K562 (cell line): ENCODE measurements at regions not wholly inside any gene's neighbourhood (a gene's known extent, or its start where the extent isn't known, plus 50 kb on each side); places are given as distances from the start of the nearest gene placed in this dataset.

Experiments used
- ATAC-seq: fragments of 200-7000 bp; cut with Tn5 transposase; 3 replicates; pipeline ENCODE4 v1.9.1; 2020; ENCODE audit warnings: moderate library complexity
- BruUV-seq: library from RNA; stranded (reverse); fragments of 400-500 nt; replicated peaks from 2 replicates; lab custom pipeline; 2021; lab: Mats Ljungman, UMichigan
- CTCF ChIA-PET: fragments of 300-600 bp; formaldehyde crosslinking; extraction: SDS; loops from one replicate; lab custom pipeline; 2021; ENCODE audit warnings: low intra/inter-chr PET ratio; lab: Yijun Ruan, JAX
- POLR2A ChIA-PET: fragments of 300-600, 350-650 bp; sonication (Branson Sonifier 250); formaldehyde crosslinking; extraction: SDS; loops from one replicate; lab custom pipeline; 2021; ENCODE audit warnings: antibody characterized with exemption, inconsistent platforms; lab: Yijun Ruan, JAX
- DNase-seq, 4 experiments: peaks; one replicate each; pipeline versions ENCODE4 v3.0.0 to v3.0.0-alpha.2; 2011 to 2018; ENCODE audit warnings: low spot score in 3 of 4, mixed read lengths in 3 of 4; ENCODE audit errors: extremely low read depth in 1 of 4
- FAIRE-seq: peaks from 2 replicates; lab custom pipeline; 2011; peaks lifted over from hg19 to GRCh38; lab: Jason Lieb, UNC
- H2AFZ ChIP-seq: 2 replicates; pipeline ENCODE4 v1.6.0; 2011; ENCODE audit warnings: low read depth, low read length, control low read depth, inconsistent platforms
- H3K27ac ChIP-seq: fragments of 200-600 bp; 3 replicates; pipeline ENCODE4 v1.8.0; 2011; ENCODE audit warnings: low read depth, mild to moderate bottlenecking, control low read depth, inconsistent platforms, low read length, moderate library complexity, mixed read lengths; ENCODE audit errors: extremely low read depth
- H3K27me3 ChIP-seq, 2 experiments: fragments of 300-600 bp in 1 of 2; 2 replicates in 1 of 2; 3 replicates in 1 of 2; pipeline versions ENCODE4 v1.6.0 to v1.8.0; 2011; ENCODE audit warnings: inconsistent platforms in 2 of 2, low read length in 2 of 2, mild to moderate bottlenecking in 1 of 2, mixed read lengths in 1 of 2, moderate library complexity in 1 of 2; ENCODE audit not compliant: control insufficient read depth in 2 of 2, insufficient read depth in 2 of 2
- H3K36me3 ChIP-seq: fragments of 300-600 bp; 3 replicates; pipeline ENCODE4 v1.8.0; 2011; ENCODE audit warnings: mild to moderate bottlenecking, low read length, inconsistent platforms; ENCODE audit not compliant: control insufficient read depth, insufficient read depth
- H3K4me1 ChIP-seq, 2 experiments: fragments of 200-600 bp in 1 of 2; replicated peaks in 1 of 2; 2 replicates in 1 of 2; 3 replicates in 1 of 2; pipeline versions ENCODE4 v1.5.1 to v1.8.0; 2011; ENCODE audit warnings: inconsistent platforms in 2 of 2, low read length in 2 of 2, mild to moderate bottlenecking in 1 of 2, mixed read lengths in 1 of 2, moderate library complexity in 1 of 2; ENCODE audit not compliant: control insufficient read depth in 2 of 2, insufficient read depth in 2 of 2
- H3K4me2 ChIP-seq: 2 replicates; pipeline ENCODE4 v1.6.1; 2011; ENCODE audit warnings: low read length, control low read depth, inconsistent platforms, mixed read lengths; ENCODE audit not compliant: insufficient read depth
- H3K4me3 ChIP-seq: fragments of 200-600 bp; sonication (generic), shearing (Covaris generic); 2 replicates; pipeline ENCODE4 v1.5.1; 2016; ENCODE audit warnings: control low read depth, inconsistent platforms
- H3K79me2 ChIP-seq: fragments of 200-600 bp; 3 replicates; pipeline ENCODE4 v1.8.0; 2011; ENCODE audit warnings: low read length, inconsistent platforms; ENCODE audit not compliant: control insufficient read depth, insufficient read depth
- H3K9ac ChIP-seq, 2 experiments: 2 replicates each; pipeline versions ENCODE4 v1.6.0 to v1.6.1; 2011; ENCODE audit warnings: low read depth in 2 of 2, low read length in 2 of 2, control low read depth in 1 of 2, inconsistent platforms in 1 of 2, mild to moderate bottlenecking in 1 of 2, mixed read lengths in 1 of 2; ENCODE audit not compliant: insufficient read depth in 1 of 2
- H3K9me1 ChIP-seq: one replicate; pipeline ENCODE4 v1.6.0; 2011; ENCODE audit warnings: inconsistent platforms, mild to moderate bottlenecking, low read length, moderate library complexity; ENCODE audit not compliant: control insufficient read depth, insufficient read depth
- H3K9me3 ChIP-seq: replicated peaks from 2 replicates; pipeline ENCODE4 v1.5.1; 2011; ENCODE audit warnings: low read depth, low read length, inconsistent platforms; ENCODE audit not compliant: control insufficient read depth, insufficient read depth
- H4K20me1 ChIP-seq: replicated peaks from 2 replicates; pipeline ENCODE4 v1.6.1; 2011; ENCODE audit warnings: low read length, inconsistent platforms, mixed read lengths; ENCODE audit not compliant: control insufficient read depth, insufficient read depth
- ASH1L ChIP-seq: fragments of 450-650 bp; IDR thresholded peaks from 2 replicates; pipeline ENCODE4 v1.6.1; 2018; ENCODE audit warnings: borderline replicate concordance, mild to moderate bottlenecking, low read depth; ENCODE audit not compliant: partially characterized antibody
- DLX4 ChIP-seq: fragments of 250-450 bp; sonication (Bioruptor Pico); IDR thresholded peaks from 2 replicates; pipeline ENCODE4 v1.6.1; 2021; ENCODE audit warnings: mild to moderate bottlenecking
- FOXA3 ChIP-seq, 2 experiments: fragments of 450-650 bp in 1 of 2; sonication (generic) in 1 of 2; formaldehyde crosslinking; IDR thresholded peaks in 1 of 2; conservative IDR thresholded peaks in 1 of 2; 2 replicates each; pipeline versions ENCODE4 v1.4.0 to v1.8.0; 2020 to 2022; ENCODE audit warnings: mild to moderate bottlenecking in 2 of 2, missing genetic modification reagents in 1 of 2
- FUS ChIP-seq: fragments of 200-400 bp; formaldehyde crosslinking; optimal IDR thresholded peaks from 2 replicates; pipeline ENCODE3; 2017; ENCODE audit warnings: low read depth, low read length
- KLF1 ChIP-seq: fragments of 450-650 bp; IDR thresholded peaks from 2 replicates; pipeline ENCODE4 v1.6.1; 2016; ENCODE audit warnings: missing genetic modification characterization, missing compliant biosample characterization
- NFRKB ChIP-seq: fragments of 450-650 bp; IDR thresholded peaks from 2 replicates; pipeline ENCODE4 v1.6.1; 2016; ENCODE audit warnings: low read depth
- PML ChIP-seq: IDR thresholded peaks from 2 replicates; pipeline ENCODE4 v1.6.1; 2012; ENCODE audit warnings: low read length, inconsistent platforms
- SRF ChIP-seq, 2 experiments: fragments of 250-450, 450-650 bp in 1 of 2; sonication (Bioruptor Pico) in 1 of 2; sonication (generic) in 1 of 2; formaldehyde crosslinking; IDR thresholded peaks; 2 replicates each; pipeline versions ENCODE4 v1.5.0 to v1.5.1; 2020 to 2022; ENCODE audit warnings: mild to moderate bottlenecking in 1 of 2, missing genetic modification reagents in 1 of 2
- THRA ChIP-seq: fragments of 450-650 bp; IDR thresholded peaks from 2 replicates; pipeline ENCODE4 v1.6.1; 2017; ENCODE audit warnings: mild to moderate bottlenecking, moderate library complexity
- ZFP91 ChIP-seq: sonication (generic); formaldehyde crosslinking; IDR thresholded peaks from 2 replicates; pipeline ENCODE4 v1.8.0; 2022; ENCODE audit warnings: mild to moderate bottlenecking, missing genetic modification reagents
- ZNF740 ChIP-seq, 3 experiments: fragments of 200-800 bp in 1 of 3; sonication (Bioruptor generic) in 1 of 3; sonication (generic) in 1 of 3; formaldehyde crosslinking in 1 of 3; IDR thresholded peaks; 2 replicates each; pipeline versions ENCODE4 v1.6.1 to v1.8.0; 2016 to 2022; ENCODE audit warnings: mild to moderate bottlenecking in 2 of 3, missing compliant biosample characterization in 2 of 3, missing genetic modification characterization in 2 of 3, missing genetic modification reagents in 1 of 3
- WGBS: fragments of 100-300 bp; shearing (Covaris generic); methylation state at CpG from one replicate; pipeline ENCODE4 v1.1.6; 2016; ENCODE audit warnings: low coverage, mixed read lengths; ENCODE audit not compliant: insufficient coverage; ENCODE audit errors: missing lambda C conversion rate; 5-methylcytosine and 5-hydroxymethylcytosine counted together
- in situ Hi-C: fragments of 300-500 bp; cut with MboI; formaldehyde crosslinking; loops from 4 replicates; pipeline ENCODE4 v1.15.0; 2018; ENCODE audit warnings: inconsistent platforms, mixed read lengths
- intact Hi-C: fragments of 100-400 bp; cut with micrococcal nuclease; formaldehyde crosslinking; loops from 2 replicates; pipeline ENCODE4 v1.14.2; 2022

GRCh38 chr11:28833169-28833568, 725.0 kb downstream of the METTL15 start:
- no TSS peak for BruUV-seq
- Histone ChIP-seq H3K4me1 (no peaks in the 10 kb centered on the region), H3K9ac (no peak overlapping the region), H3K4me2 (no peak overlapping the region), H4K20me1 (no peaks in the 10 kb centered on the region), H3K36me3 (no peaks in the 10 kb centered on the region), H3K4me3 (no peak overlapping the region), H2AFZ (no peak overlapping the region), H3K79me2 (no peaks in the 10 kb centered on the region), H3K27me3 (no peaks in the 10 kb centered on the region), H3K27ac (no peak overlapping the region), H3K9me1 (no peaks in the 10 kb centered on the region), H3K9me3 (no peaks in the 10 kb centered on the region; the same call in 1 of the 2 replicates)
- FAIRE-seq = no peak
- ATAC-seq = no peak
- POLR2A ChIA-PET = no interaction called here
- 0% methylated on average over 2 of the region's 2 CpGs for WGBS
- in situ Hi-C loops (no loop called here), intact Hi-C loops (no loop called here)
- CTCF ChIA-PET = no interaction called here
- no peak for TF ChIP-seq SRF (CRISPR knock-in tag; IDR thresholded peaks at IDR 0.05)
- TF ChIP-seq NFRKB = no peak
- DNase-seq = no peak

GRCh38 chr11:28826807-28827206, 718.6 kb downstream of the METTL15 start:
- intact Hi-C loops = no loop called here
- POLR2A ChIA-PET = no interaction called here
- H3K27ac ChIP-seq = no peak overlapping the region
- ATAC-seq (no peak), FAIRE-seq (no peak), DNase-seq (no peak)
- H3K9me3 ChIP-seq = no peaks in the 10 kb centered on the region; the same call in 1 of the 2 replicates
- H3K9me1 ChIP-seq = no peaks in the 10 kb centered on the region
- BruUV-seq = no TSS peak
- no peak overlapping the region for H3K4me2 ChIP-seq
- H3K4me3 ChIP-seq = no peak overlapping the region
- H2AFZ ChIP-seq = no peak overlapping the region
- H3K9ac ChIP-seq = no peak overlapping the region
- in situ Hi-C loops = no loop called here
- H3K36me3 ChIP-seq = no peaks in the 10 kb centered on the region
- no peaks in the 10 kb centered on the region for H3K4me1 ChIP-seq
- H3K79me2 ChIP-seq = no peaks in the 10 kb centered on the region
- 0% methylated on average over 1 of the region's 1 CpG for WGBS
- no peaks in the 10 kb centered on the region for H3K27me3 ChIP-seq
- no peaks in the 10 kb centered on the region for H4K20me1 ChIP-seq
- CTCF ChIA-PET = no interaction called here
- TF ChIP-seq ZNF740 (CRISPR knock-in tag; IDR thresholded peaks at IDR 0.05) (no peak), ZNF740 (tag; IDR thresholded peaks at IDR 0.05) (no peak), FOXA3 (CRISPR knock-in tag; conservative IDR thresholded peaks at IDR 0.05 in 1 of 2, IDR thresholded peaks at IDR 0.05 in 1 of 2) (no peak), THRA (no peak), KLF1 (tag) (no peak), DLX4 (CRISPR knock-in tag) (no peak), PML (no peak), ZFP91 (CRISPR knock-in tag) (no peak), ASH1L (no peak), FUS (no peak)
